ENCODE measurements at regions not wholly inside any gene's neighbourhood (a gene's known extent, or its start where the extent isn't known, plus 50 kb on each side); places are given as distances from the start of the nearest gene placed in this dataset.

- no peaks in the 10 kb centered on the region for H3K27me3 ChIP-seq (ENCODE audit: control insufficient read depth in 1 of 2, insufficient read depth in 2 of 2, low read length in 2 of 2)
- H3K4me3 ChIP-seq (ENCODE audit: low read depth in 1 of 2, low read length in 2 of 2), result no peak overlapping the region
- WGBS, 2 donors, result 81 to 83% methylated on average over 1 of the region's 1 CpG
Observed at GRCh38 chr1:187949567-187949966, 1120.8 kb downstream of the PLA2G4A start.

DNA sequence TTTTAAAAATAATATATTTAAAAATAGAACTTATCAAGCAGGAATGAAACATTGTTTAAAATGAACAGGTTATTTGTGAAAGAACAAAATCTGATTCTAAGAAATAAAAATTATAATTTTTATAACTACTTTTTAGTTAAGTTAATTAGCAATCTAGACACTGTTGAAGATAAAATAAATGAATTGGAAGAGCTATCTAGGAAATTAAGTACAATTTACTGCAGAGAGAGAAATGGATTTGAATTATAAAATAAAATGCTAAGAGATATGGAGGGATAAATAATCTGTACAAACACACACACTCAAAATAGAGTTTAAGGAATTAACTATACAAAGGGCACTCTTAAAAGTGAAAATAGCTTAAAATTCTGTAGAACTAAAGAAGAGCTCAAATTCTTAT is 1123.1 kb downstream of the PLA2G4A start:
- no peak overlapping the region for H3K4me3 ChIP-seq (ENCODE audit: low read depth in 1 of 2, low read length in 2 of 2)
- no peaks in the 10 kb centered on the region for H3K4me1 ChIP-seq (ENCODE audit: control insufficient read depth in 2 of 2, insufficient read depth in 2 of 2, low read length in 1 of 2)
- no peak overlapping the region for H3K27ac ChIP-seq (ENCODE audit: low read depth in 2 of 2, low read length in 1 of 2)
- H3K9me3 ChIP-seq (ENCODE audit: control insufficient read depth in 2 of 2, insufficient read depth in 1 of 2, low read depth in 1 of 2, low read length in 1 of 2), result no peaks in the 10 kb centered on the region
- no peaks in the 10 kb centered on the region for H3K36me3 ChIP-seq (ENCODE audit: control insufficient read depth in 2 of 2, insufficient read depth in 2 of 2, low read length in 1 of 2)
- no peaks in the 10 kb centered on the region for H3K27me3 ChIP-seq (ENCODE audit: control insufficient read depth in 1 of 2, insufficient read depth in 2 of 2, low read length in 2 of 2)

More at GRCh38 chr1:187949567-187949966, 1120.8 kb downstream of the PLA2G4A start:
- no peaks in the 10 kb centered on the region for H3K9me3 ChIP-seq (ENCODE audit: control insufficient read depth in 2 of 2, insufficient read depth in 1 of 2, low read depth in 1 of 2, low read length in 1 of 2)
- no peaks in the 10 kb centered on the region for H3K36me3 ChIP-seq (ENCODE audit: control insufficient read depth in 2 of 2, insufficient read depth in 2 of 2, low read length in 1 of 2)
- no peak overlapping the region for H3K27ac ChIP-seq (ENCODE audit: low read depth in 2 of 2, low read length in 1 of 2)
- no peaks in the 10 kb centered on the region for H3K4me1 ChIP-seq (ENCODE audit: control insufficient read depth in 2 of 2, insufficient read depth in 2 of 2, low read length in 1 of 2)

DNA sequence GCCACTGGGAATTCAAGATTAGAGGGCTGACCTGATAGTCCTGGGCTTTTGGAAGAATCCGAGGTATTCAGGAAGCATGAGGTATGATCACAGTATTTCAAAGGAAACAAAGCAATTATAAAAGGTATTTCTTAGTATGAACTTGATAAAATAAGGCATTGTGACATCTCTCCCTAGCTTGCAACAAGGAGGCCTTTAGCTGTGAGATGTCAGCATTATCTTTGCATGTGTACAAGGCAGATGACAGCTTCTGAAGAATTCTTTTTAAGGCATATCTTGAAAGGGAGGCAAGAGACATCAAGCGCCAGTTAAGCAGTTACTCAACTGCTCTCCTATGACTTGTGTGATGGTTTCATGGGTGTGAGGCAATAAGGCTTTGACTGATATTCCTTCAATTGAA is 1123.7 kb downstream of the PLA2G4A start:
- 87 to 91% methylated on average over 2 of the region's 2 CpGs for WGBS, 2 donors
- Histone ChIP-seq H3K27me3 (ENCODE audit: control insufficient read depth in 1 of 2, insufficient read depth in 2 of 2, low read length in 2 of 2) (no peaks in the 10 kb centered on the region), H3K36me3 (ENCODE audit: control insufficient read depth in 2 of 2, insufficient read depth in 2 of 2, low read length in 1 of 2) (no peaks in the 10 kb centered on the region), H3K9me3 (ENCODE audit: control insufficient read depth in 2 of 2, insufficient read depth in 1 of 2, low read depth in 1 of 2, low read length in 1 of 2) (no peaks in the 10 kb centered on the region), H3K4me3 (ENCODE audit: low read depth in 1 of 2, low read length in 2 of 2) (no peak overlapping the region), H3K27ac (ENCODE audit: low read depth in 2 of 2, low read length in 1 of 2) (no peak overlapping the region), H3K4me1 (ENCODE audit: control insufficient read depth in 2 of 2, insufficient read depth in 2 of 2, low read length in 1 of 2) (no peaks in the 10 kb centered on the region)

DNA sequence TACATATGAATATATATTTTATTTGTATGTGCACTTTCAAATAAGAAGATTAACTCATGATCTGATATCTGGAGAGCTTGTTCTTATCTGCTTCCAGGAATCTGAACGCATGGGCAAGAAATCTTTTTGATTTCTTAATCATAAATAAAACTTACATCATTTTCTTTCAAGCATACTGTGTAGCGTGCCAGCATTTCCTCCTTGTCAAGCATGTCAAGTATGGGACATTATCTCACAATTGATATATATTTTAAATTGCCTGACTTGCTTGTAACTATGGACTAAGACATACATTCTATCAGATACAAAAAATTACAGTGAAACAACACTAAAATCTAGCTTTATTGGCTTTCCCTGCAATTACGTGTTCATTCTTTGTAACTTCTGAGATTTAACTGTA is 1128.2 kb downstream of the PLA2G4A start:
- Histone ChIP-seq H3K9me3 (ENCODE audit: control insufficient read depth in 2 of 2, insufficient read depth in 1 of 2, low read depth in 1 of 2, low read length in 1 of 2) (no peaks in the 10 kb centered on the region), H3K27me3 (ENCODE audit: control insufficient read depth in 1 of 2, insufficient read depth in 2 of 2, low read length in 2 of 2) (no peaks in the 10 kb centered on the region), H3K27ac (ENCODE audit: low read depth in 2 of 2, low read length in 1 of 2) (no peak overlapping the region), H3K4me1 (ENCODE audit: control insufficient read depth in 2 of 2, insufficient read depth in 2 of 2, low read length in 1 of 2) (no peaks in the 10 kb centered on the region), H3K4me3 (ENCODE audit: low read depth in 1 of 2, low read length in 2 of 2) (no peak overlapping the region), H3K36me3 (ENCODE audit: control insufficient read depth in 2 of 2, insufficient read depth in 2 of 2, low read length in 1 of 2) (no peaks in the 10 kb centered on the region)
- 63 to 68% methylated on average over 3 of the region's 3 CpGs for WGBS, 2 donors

GRCh38 chr1:187958207-187958606 is 1129.5 kb downstream of the PLA2G4A start:
- Histone ChIP-seq H3K27ac (ENCODE audit: low read depth in 2 of 2, low read length in 1 of 2) (no peak overlapping the region), H3K4me1 (ENCODE audit: control insufficient read depth in 2 of 2, insufficient read depth in 2 of 2, low read length in 1 of 2) (no peaks in the 10 kb centered on the region), H3K9me3 (ENCODE audit: control insufficient read depth in 2 of 2, insufficient read depth in 1 of 2, low read depth in 1 of 2, low read length in 1 of 2) (no peaks in the 10 kb centered on the region), H3K36me3 (ENCODE audit: control insufficient read depth in 2 of 2, insufficient read depth in 2 of 2, low read length in 1 of 2) (no peaks in the 10 kb centered on the region), H3K27me3 (ENCODE audit: control insufficient read depth in 1 of 2, insufficient read depth in 2 of 2, low read length in 2 of 2) (no peaks in the 10 kb centered on the region), H3K4me3 (ENCODE audit: low read depth in 1 of 2, low read length in 2 of 2) (no peak overlapping the region)
- 53 to 58% methylated on average over 6 of the region's 6 CpGs for WGBS, 2 donors

GRCh38 chr1:187959062-187959461 is 1130.3 kb downstream of the PLA2G4A start:
- H3K9me3 ChIP-seq (ENCODE audit: control insufficient read depth in 2 of 2, insufficient read depth in 1 of 2, low read depth in 1 of 2, low read length in 1 of 2), result no peaks in the 10 kb centered on the region
- H3K4me1 ChIP-seq (ENCODE audit: control insufficient read depth in 2 of 2, insufficient read depth in 2 of 2, low read length in 1 of 2), result no peaks in the 10 kb centered on the region
- H3K4me3 ChIP-seq (ENCODE audit: low read depth in 1 of 2, low read length in 2 of 2), result no peak overlapping the region
- no peaks in the 10 kb centered on the region for H3K27me3 ChIP-seq (ENCODE audit: control insufficient read depth in 1 of 2, insufficient read depth in 2 of 2, low read length in 2 of 2)
- H3K27ac ChIP-seq (ENCODE audit: low read depth in 2 of 2, low read length in 1 of 2), result no peak overlapping the region
- WGBS, 2 donors, result 78 to 85% methylated on average over 3 of the region's 3 CpGs
- no peaks in the 10 kb centered on the region for H3K36me3 ChIP-seq (ENCODE audit: control insufficient read depth in 2 of 2, insufficient read depth in 2 of 2, low read length in 1 of 2)

DNA sequence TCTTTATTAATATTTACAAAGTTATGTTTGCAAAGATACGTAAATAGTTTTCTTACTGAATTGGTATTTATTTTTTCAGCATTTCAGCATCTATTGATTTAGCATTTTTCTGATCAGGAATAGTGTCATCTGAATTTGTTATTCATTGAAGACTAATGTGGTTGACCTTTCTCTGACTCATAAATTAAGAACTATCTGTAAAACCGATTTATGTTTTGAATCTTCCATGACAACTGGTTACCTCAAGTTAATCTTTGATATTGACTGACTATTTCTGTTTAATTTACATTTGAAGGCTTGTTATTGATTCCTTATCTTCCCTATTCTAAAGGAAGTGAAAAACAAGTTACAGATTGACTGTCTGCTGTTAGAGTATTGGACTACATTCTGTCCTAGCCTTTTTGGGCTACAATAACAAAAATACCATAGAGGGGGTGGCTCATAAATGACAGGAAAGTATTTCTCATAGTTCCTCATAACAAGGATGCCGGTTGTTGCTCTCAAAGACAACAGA is 1131.4 kb downstream of the PLA2G4A start:
- Histone ChIP-seq H3K4me3 (ENCODE audit: low read depth in 1 of 2, low read length in 2 of 2) (no peak overlapping the region), H3K9me3 (ENCODE audit: control insufficient read depth in 2 of 2, insufficient read depth in 1 of 2, low read depth in 1 of 2, low read length in 1 of 2) (no peaks in the 10 kb centered on the region), H3K36me3 (ENCODE audit: control insufficient read depth in 2 of 2, insufficient read depth in 2 of 2, low read length in 1 of 2) (no peaks in the 10 kb centered on the region), H3K27ac (ENCODE audit: low read depth in 2 of 2, low read length in 1 of 2) (no peak overlapping the region), H3K4me1 (ENCODE audit: control insufficient read depth in 2 of 2, insufficient read depth in 2 of 2, low read length in 1 of 2) (no peaks in the 10 kb centered on the region), H3K27me3 (ENCODE audit: control insufficient read depth in 1 of 2, insufficient read depth in 2 of 2, low read length in 2 of 2) (no peaks in the 10 kb centered on the region)
- WGBS, 2 donors, result 73 to 77% methylated on average over 3 of the region's 3 CpGs

DNA sequence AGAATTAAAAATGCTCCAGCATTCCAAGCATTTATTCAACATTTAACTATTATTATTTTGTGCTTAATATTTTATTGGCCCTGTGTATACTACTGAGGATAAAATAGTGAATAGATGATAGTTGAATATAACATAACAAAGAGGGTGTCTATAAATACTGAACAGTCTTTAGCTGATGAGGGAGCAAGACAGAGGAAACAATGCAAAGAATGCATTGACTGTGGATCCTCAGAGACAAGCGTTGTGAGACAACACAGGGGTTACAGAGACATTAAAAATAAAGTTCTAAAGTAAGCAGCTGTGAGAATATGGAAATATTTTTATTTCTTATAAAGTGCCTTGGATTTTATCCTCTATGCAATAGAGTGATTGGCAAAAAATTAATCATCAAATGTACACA is 1133.1 kb downstream of the PLA2G4A start:
- Histone ChIP-seq H3K4me1 (ENCODE audit: control insufficient read depth in 2 of 2, insufficient read depth in 2 of 2, low read length in 1 of 2) (no peaks in the 10 kb centered on the region), H3K9me3 (ENCODE audit: control insufficient read depth in 2 of 2, insufficient read depth in 1 of 2, low read depth in 1 of 2, low read length in 1 of 2) (no peaks in the 10 kb centered on the region), H3K27me3 (ENCODE audit: control insufficient read depth in 1 of 2, insufficient read depth in 2 of 2, low read length in 2 of 2) (no peaks in the 10 kb centered on the region), H3K36me3 (ENCODE audit: control insufficient read depth in 2 of 2, insufficient read depth in 2 of 2, low read length in 1 of 2) (no peaks in the 10 kb centered on the region), H3K27ac (ENCODE audit: low read depth in 2 of 2, low read length in 1 of 2) (no peak overlapping the region), H3K4me3 (ENCODE audit: low read depth in 1 of 2, low read length in 2 of 2) (no peak overlapping the region)
- 55 to 64% methylated on average over 1 of the region's 1 CpG for WGBS, 2 donors

- 56 to 59% methylated on average over 2 of the region's 2 CpGs for WGBS, 2 donors
- Histone ChIP-seq H3K27ac (ENCODE audit: low read depth in 2 of 2, low read length in 1 of 2) (no peak overlapping the region), H3K36me3 (ENCODE audit: control insufficient read depth in 2 of 2, insufficient read depth in 2 of 2, low read length in 1 of 2) (no peaks in the 10 kb centered on the region), H3K4me3 (ENCODE audit: low read depth in 1 of 2, low read length in 2 of 2) (no peak overlapping the region), H3K4me1 (ENCODE audit: control insufficient read depth in 2 of 2, insufficient read depth in 2 of 2, low read length in 1 of 2) (no peaks in the 10 kb centered on the region), H3K27me3 (ENCODE audit: control insufficient read depth in 1 of 2, insufficient read depth in 2 of 2, low read length in 2 of 2) (no peaks in the 10 kb centered on the region), H3K9me3 (ENCODE audit: control insufficient read depth in 2 of 2, insufficient read depth in 1 of 2, low read depth in 1 of 2, low read length in 1 of 2) (no peaks in the 10 kb centered on the region)
Observed at GRCh38 chr1:187971851-187972250, 1143.1 kb downstream of the PLA2G4A start.

GRCh38 chr1:187977298-187977697 is 1148.5 kb downstream of the PLA2G4A start:
- Histone ChIP-seq H3K27me3 (ENCODE audit: control insufficient read depth in 1 of 2, insufficient read depth in 2 of 2, low read length in 2 of 2) (no peaks in the 10 kb centered on the region), H3K9me3 (ENCODE audit: control insufficient read depth in 2 of 2, insufficient read depth in 1 of 2, low read depth in 1 of 2, low read length in 1 of 2) (no peaks in the 10 kb centered on the region)

More at GRCh38 chr1:187977298-187977697, 1148.5 kb downstream of the PLA2G4A start:
- no peak overlapping the region for H3K4me3 ChIP-seq (ENCODE audit: low read depth in 1 of 2, low read length in 2 of 2)
- no peaks in the 10 kb centered on the region for H3K4me1 ChIP-seq (ENCODE audit: control insufficient read depth in 2 of 2, insufficient read depth in 2 of 2, low read length in 1 of 2)
- H3K27ac ChIP-seq (ENCODE audit: low read depth in 2 of 2, low read length in 1 of 2), result no peak overlapping the region
- no peaks in the 10 kb centered on the region for H3K36me3 ChIP-seq (ENCODE audit: control insufficient read depth in 2 of 2, insufficient read depth in 2 of 2, low read length in 1 of 2)
